ENCODE measurements at regions not wholly inside any gene's neighbourhood (a gene's known extent, or its start where the extent isn't known, plus 50 kb on each side); places are given as distances from the start of the nearest gene placed in this dataset.

GRCh38 chr7:47097431-47097830 is 484.5 kb downstream of the TNS3 start:
- H3K79me2 ChIP-seq (ENCODE audit: insufficient read depth, low read length), result no peaks in the 10 kb centered on the region
- H4K20me1 ChIP-seq (ENCODE audit: insufficient read depth, low read length), result no peaks in the 10 kb centered on the region

DNA sequence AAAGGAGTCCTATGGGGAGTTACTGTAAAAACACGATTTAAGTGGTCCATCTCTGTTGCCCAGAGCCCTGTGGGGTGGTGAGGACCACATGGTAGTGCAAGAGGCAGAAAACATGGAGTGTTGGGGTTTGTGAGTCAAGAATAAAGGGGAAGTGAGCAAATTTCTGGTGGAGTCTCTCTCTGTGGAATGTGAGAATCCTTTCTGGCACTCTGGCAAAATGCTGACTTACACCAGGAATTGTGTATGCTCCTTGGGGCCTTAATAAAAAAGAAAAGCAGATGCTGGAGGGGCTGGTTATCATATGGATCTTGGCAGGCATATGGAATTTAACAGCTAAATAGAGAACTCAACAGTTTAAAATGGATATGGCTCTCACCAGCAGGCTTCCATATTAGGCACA is 486.0 kb downstream of the TNS3 start:
- no peak for TF ChIP-seq CTCF (IDR thresholded peaks at IDR 0.05; ENCODE audit: extremely low read depth, low read depth, low read length)
- peak overlapping the region; percentile 26 for H2AFZ ChIP-seq (ENCODE audit: low read length)
- no peak overlapping the region for H3K4me2 ChIP-seq (ENCODE audit: insufficient read depth, low read length)
- H4K20me1 ChIP-seq (ENCODE audit: insufficient read depth, low read length), result no peaks in the 10 kb centered on the region
- H3K9me3 ChIP-seq (ENCODE audit: low read depth, low read length), result no peaks in the 10 kb centered on the region
- DNase-seq (ENCODE audit: insufficient read length, low spot score, missing footprints), result no peak
- H3K27me3 ChIP-seq (ENCODE audit: insufficient read depth, low read length), result no peaks in the 10 kb centered on the region
- no peak overlapping the region for H3K4me3 ChIP-seq (ENCODE audit: insufficient read depth, low read length)
- H3K36me3 ChIP-seq (ENCODE audit: insufficient read depth, low read length), result no peaks in the 10 kb centered on the region
- H3K27ac ChIP-seq (ENCODE audit: low read depth, low read length), result no peak overlapping the region
- peaks cover 20% of the 10 kb centered on the region for H3K4me1 ChIP-seq (ENCODE audit: insufficient read depth, low read length)
- no peaks in the 10 kb centered on the region for H3K79me2 ChIP-seq (ENCODE audit: insufficient read depth, low read length)

More at GRCh38 chr7:47097431-47097830, 484.5 kb downstream of the TNS3 start:
- DNase-seq (ENCODE audit: insufficient read length, low spot score, missing footprints), result no peak
- Histone ChIP-seq H3K9me3 (ENCODE audit: low read depth, low read length) (no peaks in the 10 kb centered on the region), H3K36me3 (ENCODE audit: insufficient read depth, low read length) (no peaks in the 10 kb centered on the region), H3K27me3 (ENCODE audit: insufficient read depth, low read length) (no peaks in the 10 kb centered on the region), H3K27ac (ENCODE audit: low read depth, low read length) (no peak overlapping the region), H2AFZ (ENCODE audit: low read length) (no peak overlapping the region), H3K4me1 (ENCODE audit: insufficient read depth, low read length) (peaks cover 11% of the 10 kb centered on the region), H3K4me3 (ENCODE audit: insufficient read depth, low read length) (no peak overlapping the region), H3K4me2 (ENCODE audit: insufficient read depth, low read length) (no peak overlapping the region)
- TF ChIP-seq CTCF (IDR thresholded peaks at IDR 0.05; ENCODE audit: extremely low read depth, low read depth, low read length), result no peak

DNA sequence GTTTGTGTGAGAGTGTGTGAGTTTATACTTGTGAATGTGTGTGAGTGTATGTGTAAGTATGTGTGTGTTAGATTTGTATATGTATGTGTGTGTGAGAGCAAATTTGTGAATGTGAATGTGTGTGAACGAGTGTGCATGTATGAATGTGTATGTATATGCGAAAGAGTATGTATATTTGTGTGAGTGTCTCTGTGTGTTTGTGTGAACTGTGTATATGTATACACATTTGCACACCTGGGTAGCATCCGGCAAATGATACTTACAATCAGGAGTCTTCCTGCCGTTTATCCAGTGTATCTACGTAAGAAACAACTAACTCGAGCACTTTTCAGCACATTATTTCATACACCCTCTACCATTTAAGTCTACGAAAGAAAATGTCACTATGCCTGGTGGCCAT is 487.4 kb downstream of the TNS3 start:
- Histone ChIP-seq H3K4me2 (ENCODE audit: insufficient read depth, low read length) (no peak overlapping the region), H3K79me2 (ENCODE audit: insufficient read depth, low read length) (no peaks in the 10 kb centered on the region), H3K27ac (ENCODE audit: low read depth, low read length) (no peak overlapping the region), H3K27me3 (ENCODE audit: insufficient read depth, low read length) (no peaks in the 10 kb centered on the region), H3K4me1 (ENCODE audit: insufficient read depth, low read length) (peaks cover 26% of the 10 kb centered on the region), H4K20me1 (ENCODE audit: insufficient read depth, low read length) (no peaks in the 10 kb centered on the region), H3K9me3 (ENCODE audit: low read depth, low read length) (no peaks in the 10 kb centered on the region), H3K4me3 (ENCODE audit: insufficient read depth, low read length) (no peak overlapping the region), H3K36me3 (ENCODE audit: insufficient read depth, low read length) (no peaks in the 10 kb centered on the region), H2AFZ (ENCODE audit: low read length) (no peak overlapping the region)
- TF ChIP-seq CTCF (IDR thresholded peaks at IDR 0.05; ENCODE audit: extremely low read depth, low read depth, low read length), result no peak
- DNase-seq (ENCODE audit: insufficient read length, low spot score, missing footprints), result peak; percentile 6

DNA sequence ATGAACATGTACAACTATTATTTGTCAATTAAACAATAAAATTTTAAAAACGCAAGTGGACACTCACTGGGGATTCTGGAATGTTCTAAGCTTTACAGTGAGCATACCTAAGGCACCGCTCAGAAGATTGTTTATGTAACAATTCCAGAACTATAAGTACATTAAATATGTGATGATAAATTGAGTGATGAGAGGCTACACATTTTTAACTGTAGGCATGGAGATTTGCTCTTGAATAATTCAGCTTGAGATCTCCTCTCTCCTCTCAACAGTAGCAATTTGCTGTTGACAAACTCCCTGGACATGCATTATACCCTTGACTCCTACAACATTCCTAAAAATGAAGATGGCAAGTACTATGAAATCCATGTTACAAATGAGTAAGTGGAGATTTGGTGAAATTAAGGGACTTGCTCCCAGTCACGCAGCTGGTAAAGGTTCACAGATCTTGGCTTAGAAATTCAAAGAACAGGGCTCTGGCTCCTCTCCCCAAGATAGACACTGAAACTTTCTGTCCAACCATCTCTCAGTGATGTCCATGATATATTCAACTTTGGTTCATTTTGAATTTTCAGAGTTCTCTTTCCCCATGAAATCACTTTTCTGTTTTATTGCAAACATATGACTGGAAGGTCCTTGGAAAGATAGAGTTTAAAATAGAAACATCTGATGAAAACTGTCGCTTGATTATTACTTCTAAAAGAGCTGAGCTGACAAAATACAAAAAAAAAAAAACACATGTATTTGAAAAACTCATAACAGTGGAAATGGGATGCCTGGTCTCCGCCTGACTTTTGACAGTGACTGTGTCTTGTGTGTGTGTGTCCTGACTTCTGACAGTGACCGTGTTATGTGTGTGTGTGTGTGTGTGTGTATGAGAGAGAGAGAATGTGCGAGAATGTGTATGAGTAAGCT is 488.3 kb downstream of the TNS3 start:
- Histone ChIP-seq H3K4me1 (ENCODE audit: insufficient read depth, low read length) (peaks cover 26% of the 10 kb centered on the region), H4K20me1 (ENCODE audit: insufficient read depth, low read length) (no peaks in the 10 kb centered on the region), H3K9me3 (ENCODE audit: low read depth, low read length) (no peaks in the 10 kb centered on the region), H3K27me3 (ENCODE audit: insufficient read depth, low read length) (no peaks in the 10 kb centered on the region), H3K36me3 (ENCODE audit: insufficient read depth, low read length) (no peaks in the 10 kb centered on the region), H3K79me2 (ENCODE audit: insufficient read depth, low read length) (no peaks in the 10 kb centered on the region), H3K4me3 (ENCODE audit: insufficient read depth, low read length) (no peak overlapping the region), H3K4me2 (ENCODE audit: insufficient read depth, low read length) (no peak overlapping the region), H3K27ac (ENCODE audit: low read depth, low read length) (peak overlapping the region; percentile 9), H2AFZ (ENCODE audit: low read length) (no peak overlapping the region)
- TF ChIP-seq CTCF (IDR thresholded peaks at IDR 0.05; ENCODE audit: extremely low read depth, low read depth, low read length), result no peak
- DNase-seq (ENCODE audit: insufficient read length, low spot score, missing footprints), result no peak

Data from osteoblast (primary cell).